ENCODE measurements at regions not wholly inside any gene's neighbourhood (a gene's known extent, or its start where the extent isn't known, plus 50 kb on each side); places are given as distances from the start of the nearest gene placed in this dataset.

DNA sequence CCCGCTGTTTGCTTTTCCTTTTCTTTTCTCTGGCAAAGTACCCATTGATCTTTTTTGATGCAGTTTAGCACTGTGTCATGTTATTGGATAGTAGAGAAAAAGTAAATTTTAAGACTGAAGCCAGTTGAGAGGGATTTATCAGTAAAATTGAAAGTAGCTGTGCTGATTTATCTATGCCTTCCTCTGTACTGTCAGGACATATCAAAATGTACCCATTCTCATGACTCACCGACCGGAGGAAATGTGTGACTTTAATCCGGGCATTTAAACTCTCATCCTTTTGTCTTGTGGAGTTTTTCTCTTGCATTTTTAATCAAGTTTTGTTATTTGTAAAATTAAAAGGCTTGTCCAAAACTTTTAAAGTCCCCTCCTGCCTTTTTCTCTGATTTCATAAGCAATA is 276.6 kb upstream of the FMN2 start:
- Histone ChIP-seq H3K4me1 (ENCODE audit: control insufficient read depth, insufficient read depth, low read length) (no peaks in the 10 kb centered on the region), H3K9me1 (ENCODE audit: insufficient read depth, low read length) (no peaks in the 10 kb centered on the region), H3K4me2 (ENCODE audit: low read depth, low read length) (no peak overlapping the region), H3K18ac (ENCODE audit: low read depth, low read length) (no peak overlapping the region), H2BK120ac (ENCODE audit: low read depth, low read length) (no peak overlapping the region), H2BK5ac (ENCODE audit: low read depth, low read length, poor library complexity, severe bottlenecking) (no peak overlapping the region), H3K79me1 (ENCODE audit: low read depth in 1 of 2, low read length in 2 of 2) (no peaks in the 10 kb centered on the region), H3K27me3 (ENCODE audit: control insufficient read depth, insufficient read depth, low read length) (no peaks in the 10 kb centered on the region), H4K5ac (ENCODE audit: low read depth, low read length) (no peak overlapping the region), H2AK9ac (replicated peaks; ENCODE audit: low read depth, low read length, poor library complexity) (no peak overlapping the region), H2AK5ac (ENCODE audit: low read depth, low read length) (no peak overlapping the region), H3K4ac (ENCODE audit: low read depth, low read length) (no peak overlapping the region), H4K20me1 (ENCODE audit: insufficient read depth, low read length) (no peaks in the 10 kb centered on the region), H2BK15ac (ENCODE audit: low read depth, low read length) (no peak overlapping the region), H3K36me3 (ENCODE audit: control insufficient read depth, insufficient read depth, low read length) (no peaks in the 10 kb centered on the region), H2BK20ac (ENCODE audit: low read depth, low read length) (no peak overlapping the region), H3K9me3 (ENCODE audit: control insufficient read depth, insufficient read depth, low read length) (peaks cover 2% of the 10 kb centered on the region; the same call in 1 of the 2 replicates), H3K23ac (ENCODE audit: low read depth, low read length) (no peak overlapping the region), H2AFZ (replicated peaks; ENCODE audit: low read length, poor library complexity) (no peak overlapping the region), H3K4me3 (ENCODE audit: insufficient read depth, low read depth, low read length) (no peak overlapping the region), H4K8ac (ENCODE audit: low read depth in 2 of 2, low read length in 2 of 2) (no peak overlapping the region), H3K27ac (ENCODE audit: insufficient read depth, low read length) (no peak overlapping the region), H3K9ac (ENCODE audit: low read depth, low read length) (no peak overlapping the region), H3K56ac (ENCODE audit: extremely low read depth, insufficient read depth, low read length) (no peak overlapping the region), H4K91ac (ENCODE audit: insufficient read depth, low read depth, low read length) (no peak overlapping the region), H3K14ac (replicated peaks; ENCODE audit: low read depth, low read length) (no peak overlapping the region)
- no CpG with 5 or more reads among the region's 4 CpGs for WGBS, 2 experiments (ENCODE audit: extremely low coverage in 2 of 2, insufficient read length in 1 of 2)
- no peak for ATAC-seq (ENCODE audit: low read depth)
- intact Hi-C loops (cut with micrococcal nuclease) (no loop called here), dilution Hi-C loops (cut with HindIII; ENCODE audit: low sequenced_read_pairs, unreplicated experiment) (no loop called here), in situ Hi-C loops (cut with MboI; ENCODE audit: low sequenced_read_pairs) (no loop called here)
- POLR2A ChIA-PET (ENCODE audit: unreplicated experiment), result no interaction called here
- no peak for DNase-seq
- TF ChIP-seq POLR2A (IDR thresholded peaks at IDR 0.05; ENCODE audit: low read depth, low read length) (no peak), USF2 (IDR thresholded peaks at IDR 0.05; ENCODE audit: low read depth, low read length) (no peak), CHD1 (IDR thresholded peaks at IDR 0.05; ENCODE audit: low read depth, low read length) (no peak), NFE2L2 (IDR thresholded peaks at IDR 0.05; ENCODE audit: low read depth, low read length) (no peak), MXI1 (IDR thresholded peaks at IDR 0.05; ENCODE audit: borderline replicate concordance, low read depth, low read length) (no peak), CEBPB (IDR thresholded peaks at IDR 0.05; ENCODE audit: low read depth, low read length) (no peak), MAFK (IDR thresholded peaks at IDR 0.05; ENCODE audit: low read depth, low read length) (no peak), RFX5 (IDR thresholded peaks at IDR 0.05; ENCODE audit: low read depth, low read length) (no peak), BHLHE40 (IDR thresholded peaks at IDR 0.05; ENCODE audit: low read depth, low read length) (no peak), RCOR1 (IDR thresholded peaks at IDR 0.05; ENCODE audit: insufficient replicate concordance, low read length) (no peak), SMC3 (IDR thresholded peaks at IDR 0.05; ENCODE audit: low read depth, low read length) (no peak), MAZ (IDR thresholded peaks at IDR 0.05; ENCODE audit: borderline replicate concordance, low read depth, low read length) (no peak), FOS (IDR thresholded peaks at IDR 0.05; ENCODE audit: low read depth, low read length) (no peak)
- TF ChIP-seq, protein P1, sequence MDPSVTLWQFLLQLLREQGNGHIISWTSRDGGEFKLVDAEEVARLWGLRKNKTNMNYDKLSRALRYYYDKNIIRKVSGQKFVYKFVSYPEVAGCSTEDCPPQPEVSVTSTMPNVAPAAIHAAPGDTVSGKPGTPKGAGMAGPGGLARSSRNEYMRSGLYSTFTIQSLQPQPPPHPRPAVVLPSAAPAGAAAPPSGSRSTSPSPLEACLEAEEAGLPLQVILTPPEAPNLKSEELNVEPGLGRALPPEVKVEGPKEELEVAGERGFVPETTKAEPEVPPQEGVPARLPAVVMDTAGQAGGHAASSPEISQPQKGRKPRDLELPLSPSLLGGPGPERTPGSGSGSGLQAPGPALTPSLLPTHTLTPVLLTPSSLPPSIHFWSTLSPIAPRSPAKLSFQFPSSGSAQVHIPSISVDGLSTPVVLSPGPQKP (IDR thresholded peaks at IDR 0.05; ENCODE audit: borderline replicate concordance, low read depth, low read length), result no peak
- TF ChIP-seq, protein P2, sequence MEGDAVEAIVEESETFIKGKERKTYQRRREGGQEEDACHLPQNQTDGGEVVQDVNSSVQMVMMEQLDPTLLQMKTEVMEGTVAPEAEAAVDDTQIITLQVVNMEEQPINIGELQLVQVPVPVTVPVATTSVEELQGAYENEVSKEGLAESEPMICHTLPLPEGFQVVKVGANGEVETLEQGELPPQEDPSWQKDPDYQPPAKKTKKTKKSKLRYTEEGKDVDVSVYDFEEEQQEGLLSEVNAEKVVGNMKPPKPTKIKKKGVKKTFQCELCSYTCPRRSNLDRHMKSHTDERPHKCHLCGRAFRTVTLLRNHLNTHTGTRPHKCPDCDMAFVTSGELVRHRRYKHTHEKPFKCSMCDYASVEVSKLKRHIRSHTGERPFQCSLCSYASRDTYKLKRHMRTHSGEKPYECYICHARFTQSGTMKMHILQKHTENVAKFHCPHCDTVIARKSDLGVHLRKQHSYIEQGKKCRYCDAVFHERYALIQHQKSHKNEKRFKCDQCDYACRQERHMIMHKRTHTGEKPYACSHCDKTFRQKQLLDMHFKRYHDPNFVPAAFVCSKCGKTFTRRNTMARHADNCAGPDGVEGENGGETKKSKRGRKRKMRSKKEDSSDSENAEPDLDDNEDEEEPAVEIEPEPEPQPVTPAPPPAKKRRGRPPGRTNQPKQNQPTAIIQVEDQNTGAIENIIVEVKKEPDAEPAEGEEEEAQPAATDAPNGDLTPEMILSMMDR (conservative IDR thresholded peaks at IDR 0.05; ENCODE audit: low read depth, low read length), result no peak
- BruUV-seq (replicated peaks), result no TSS peak
- CTCF ChIA-PET, result interaction anchor here (0.8 kb wide), 1 partner anchor 11 kb away, joined by 6 read pairs; no protein-coding TSS in a partner anchor

All from IMR-90 (cell line).